ENCODE measurements at regions not wholly inside any gene's neighbourhood (a gene's known extent, or its start where the extent isn't known, plus 50 kb on each side); places are given as distances from the start of the nearest gene placed in this dataset.

GRCh38 chr7:12805518-12805928, 118.1 kb downstream of the ARL4A start:
- POLR2A ChIA-PET: no interaction called here
- TF ChIP-seq NR2C1 (IDR thresholded peaks at IDR 0.05) (no peak), MYB (IDR thresholded peaks at IDR 0.05; ENCODE audit: borderline replicate concordance, low read depth, low read length) (no peak), RFX5 (IDR thresholded peaks at IDR 0.05; ENCODE audit: low read depth, low read length) (no peak), CBX3 (IDR thresholded peaks at IDR 0.05; ENCODE audit: borderline replicate concordance, low read depth) (no peak), NFYA (IDR thresholded peaks at IDR 0.05; ENCODE audit: borderline replicate concordance, low read depth, low read length) (no peak), NBN (IDR thresholded peaks at IDR 0.05) (no peak), CBFB (IDR thresholded peaks at IDR 0.05; ENCODE audit: low read depth) (no peak), SKIL (IDR thresholded peaks at IDR 0.05; ENCODE audit: low read depth, poor library complexity, severe bottlenecking) (no peak), ZBTB4 (CRISPR knock-in tag; IDR thresholded peaks at IDR 0.05) (no peak), NR2F1 (conservative IDR thresholded peaks at IDR 0.05) (no peak), ESRRA (IDR thresholded peaks at IDR 0.05; ENCODE audit: low read length) (no peak), GABPA (IDR thresholded peaks at IDR 0.05; ENCODE audit: low read depth) (no peak), ZZZ3 (IDR thresholded peaks at IDR 0.05; ENCODE audit: control insufficient read depth, insufficient read length, low read depth) (no peak)
- TF ChIP-seq, protein P1, sequence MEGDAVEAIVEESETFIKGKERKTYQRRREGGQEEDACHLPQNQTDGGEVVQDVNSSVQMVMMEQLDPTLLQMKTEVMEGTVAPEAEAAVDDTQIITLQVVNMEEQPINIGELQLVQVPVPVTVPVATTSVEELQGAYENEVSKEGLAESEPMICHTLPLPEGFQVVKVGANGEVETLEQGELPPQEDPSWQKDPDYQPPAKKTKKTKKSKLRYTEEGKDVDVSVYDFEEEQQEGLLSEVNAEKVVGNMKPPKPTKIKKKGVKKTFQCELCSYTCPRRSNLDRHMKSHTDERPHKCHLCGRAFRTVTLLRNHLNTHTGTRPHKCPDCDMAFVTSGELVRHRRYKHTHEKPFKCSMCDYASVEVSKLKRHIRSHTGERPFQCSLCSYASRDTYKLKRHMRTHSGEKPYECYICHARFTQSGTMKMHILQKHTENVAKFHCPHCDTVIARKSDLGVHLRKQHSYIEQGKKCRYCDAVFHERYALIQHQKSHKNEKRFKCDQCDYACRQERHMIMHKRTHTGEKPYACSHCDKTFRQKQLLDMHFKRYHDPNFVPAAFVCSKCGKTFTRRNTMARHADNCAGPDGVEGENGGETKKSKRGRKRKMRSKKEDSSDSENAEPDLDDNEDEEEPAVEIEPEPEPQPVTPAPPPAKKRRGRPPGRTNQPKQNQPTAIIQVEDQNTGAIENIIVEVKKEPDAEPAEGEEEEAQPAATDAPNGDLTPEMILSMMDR (IDR thresholded peaks at IDR 0.05 in 2 of 3, conservative IDR thresholded peaks at IDR 0.05 in 1 of 3; ENCODE audit: control insufficient read depth in 2 of 3, extremely low read depth in 1 of 3, insufficient read depth in 1 of 3, low read depth in 3 of 3, low read length in 3 of 3): no peak
- no TSS peak for BruUV-seq (replicated peaks)
- Histone ChIP-seq H3K9ac (ENCODE audit: control insufficient read depth, insufficient read depth, low read length) (no peak overlapping the region), H3K4me1 (ENCODE audit: control insufficient read depth, insufficient read depth, low read length) (no peaks in the 10 kb centered on the region), H3K36me3 (ENCODE audit: control insufficient read depth in 2 of 2, insufficient read depth in 2 of 2, low read length in 1 of 2) (no peaks in the 10 kb centered on the region), H3K4me2 (ENCODE audit: control insufficient read depth, insufficient read depth) (no peak overlapping the region), H3K27ac (ENCODE audit: control insufficient read depth, insufficient read depth) (no peak overlapping the region), H3K4me3 (no peak overlapping the region), H3K79me2 (ENCODE audit: control insufficient read depth, insufficient read depth, low read length) (no peaks in the 10 kb centered on the region), H4K20me1 (ENCODE audit: control insufficient read depth, insufficient read depth) (no peaks in the 10 kb centered on the region), H3K27me3 (replicated peaks in 1 of 2; ENCODE audit: control insufficient read depth in 2 of 2, insufficient read depth in 2 of 2, low read length in 1 of 2) (no peaks in the 10 kb centered on the region), H3K9me3 (replicated peaks; ENCODE audit: control insufficient read depth, insufficient read depth, low read length) (no peaks in the 10 kb centered on the region), H2AFZ (ENCODE audit: control insufficient read depth, low read depth, low read length) (no peak overlapping the region)
- in situ Hi-C loops (cut with MboI): no loop called here
- WGBS (ENCODE audit: insufficient coverage, insufficient replicate concordance, low lambda C conversion rate, missing lambda C conversion rate): 0% methylated on average over 1 of the region's 1 CpG
- no peak for DNase-seq (ENCODE audit: low read depth, low spot score)
- SMC1A ChIA-PET (ENCODE audit: uncharacterized antibody, unreplicated experiment): no interaction called here
- RAD21 ChIA-PET (ENCODE audit: unreplicated experiment): no interaction called here
- no peak for ATAC-seq
- CTCF ChIA-PET: no interaction called here
- FAIRE-seq: no peak
- intact Hi-C loops (cut with micrococcal nuclease; ENCODE audit: unreplicated experiment): no loop called here

Data from GM12878 (cell line).